GM23338 (cell line): ENCODE measurements at regions not wholly inside any gene's neighbourhood (a gene's known extent, or its start where the extent isn't known, plus 50 kb on each side); places are given as distances from the start of the nearest gene placed in this dataset.

Experiments
- ATAC-seq: fragments of 200-7000 bp; cut with Tn5 transposase; 3 replicates; pipeline ENCODE4 v1.9.1; 2020
- DNase-seq: peaks from one replicate; pipeline ENCODE4 v3.0.0-alpha.2; 2015; ENCODE audit warnings: low spot score
- H2AFZ ChIP-seq: fragments of 200-600 bp; sonication (generic); 2 replicates; pipeline ENCODE4 v1.8.0; 2016; ENCODE audit warnings: antibody characterized with exemption, mild to moderate bottlenecking, moderate library complexity
- H3F3A ChIP-seq: fragments of 200-600 bp; sonication (generic); replicated peaks from 2 replicates; pipeline ENCODE4 v1.8.0; 2017; ENCODE audit warnings: antibody characterized with exemption, mixed run types, low read depth
- H3K27ac ChIP-seq: fragments of 200-600 bp; sonication (generic); 2 replicates; pipeline ENCODE4 v1.6.1; 2016; ENCODE audit warnings: low read depth
- H3K27me3 ChIP-seq: fragments of 200-600 bp; sonication (generic); 2 replicates; pipeline ENCODE4 v1.8.0; 2016; ENCODE audit warnings: mild to moderate bottlenecking, mixed run types, moderate library complexity; ENCODE audit not compliant: insufficient read depth
- H3K36me3 ChIP-seq: fragments of 200-600 bp; sonication (generic); 2 replicates; pipeline ENCODE4 v1.8.0; 2016; ENCODE audit warnings: mild to moderate bottlenecking; ENCODE audit not compliant: insufficient read depth
- H3K4me1 ChIP-seq: fragments of 200-600 bp; sonication (generic); 2 replicates; pipeline ENCODE4 v1.8.0; 2016; ENCODE audit warnings: mild to moderate bottlenecking, moderate library complexity; ENCODE audit not compliant: insufficient read depth
- H3K4me2 ChIP-seq: fragments of 200-600 bp; sonication (generic); 2 replicates; pipeline ENCODE4 v1.7.1; 2017; ENCODE audit warnings: mixed run types
- H3K4me3 ChIP-seq: fragments of 200-600 bp; sonication (generic); 2 replicates; pipeline ENCODE4 v1.6.1; 2016; ENCODE audit warnings: mixed run types
- H3K79me2 ChIP-seq: fragments of 200-600 bp; sonication (generic); replicated peaks from 2 replicates; pipeline ENCODE4 v1.8.0; 2017; ENCODE audit warnings: mild to moderate bottlenecking; ENCODE audit not compliant: insufficient read depth
- H3K9me2 ChIP-seq: fragments of 200-600 bp; sonication (generic); 2 replicates; pipeline ENCODE4 v1.8.0; 2017; ENCODE audit not compliant: insufficient read depth
- H4K20me1 ChIP-seq: fragments of 200-600 bp; sonication (generic); replicated peaks from 2 replicates; pipeline ENCODE4 v1.8.0; 2017; ENCODE audit warnings: mild to moderate bottlenecking; ENCODE audit not compliant: insufficient read depth
- H3K27ac Mint-ChIP-seq: 2 replicates; pipeline ENCODE4 v1.8.0; 2020; ENCODE audit warnings: inconsistent platforms, mild to moderate bottlenecking, moderate library complexity, mixed read lengths
- H3K27me3 Mint-ChIP-seq: 3 replicates; pipeline ENCODE4 v1.8.0; 2022; ENCODE audit warnings: low read depth, mild to moderate bottlenecking, moderate library complexity, mixed read lengths, inconsistent platforms; ENCODE audit not compliant: insufficient read depth, poor library complexity
- H3K36me3 Mint-ChIP-seq: 3 replicates; pipeline ENCODE4 v1.8.0; 2021; ENCODE audit warnings: low read depth, mild to moderate bottlenecking, inconsistent platforms, moderate library complexity, mixed read lengths
- H3K4me1 Mint-ChIP-seq: 3 replicates; pipeline ENCODE4 v1.8.0; 2020; ENCODE audit warnings: mild to moderate bottlenecking, inconsistent platforms, mixed read lengths
- H3K4me3 Mint-ChIP-seq: 3 replicates; pipeline ENCODE4 v1.8.0; 2021; ENCODE audit warnings: moderate library complexity, mild to moderate bottlenecking, inconsistent platforms, mixed read lengths
- H3K9me3 Mint-ChIP-seq: 3 replicates; pipeline ENCODE4 v1.8.0; 2020; ENCODE audit warnings: moderate library complexity, mild to moderate bottlenecking, inconsistent platforms, mixed read lengths
- CREB1 ChIP-seq: fragments of 250-450 bp; sonication (Bioruptor Pico); IDR thresholded peaks from 2 replicates; pipeline ENCODE4 v1.5.0; 2020; ENCODE audit warnings: low read depth, mild to moderate bottlenecking, moderate library complexity
- EZH2 ChIP-seq: fragments of 200-600 bp; sonication (generic); IDR thresholded peaks from one replicate; pipeline ENCODE4 v1.8.0; 2017; ENCODE audit warnings: antibody characterized with exemption, mild to moderate bottlenecking, low read depth; ENCODE audit not compliant: unreplicated experiment
- EZH2phosphoT487 ChIP-seq: fragments of 200-600 bp; sonication (generic); IDR thresholded peaks from one replicate; pipeline ENCODE4 v1.8.1; 2018; ENCODE audit warnings: antibody characterized with exemption; ENCODE audit not compliant: unreplicated experiment
- JUNB ChIP-seq: IDR thresholded peaks from one replicate; pipeline ENCODE4 v1.6.1; 2016; ENCODE audit warnings: antibody characterized with exemption; ENCODE audit not compliant: unreplicated experiment
- NANOG ChIP-seq: IDR thresholded peaks from 2 replicates; pipeline ENCODE4 v1.6.1; 2016; ENCODE audit warnings: antibody characterized with exemption, borderline replicate concordance
- POLR2AphosphoS5 ChIP-seq: IDR thresholded peaks from 2 replicates; pipeline ENCODE4 v1.6.1; 2016; ENCODE audit warnings: antibody characterized with exemption, low read depth
- STAT1 ChIP-seq: IDR thresholded peaks from one replicate; pipeline ENCODE4 v1.6.1; 2016; ENCODE audit warnings: antibody characterized with exemption; ENCODE audit not compliant: unreplicated experiment
- ZNF114 ChIP-seq: fragments of 250-450 bp; sonication (Bioruptor Pico); IDR thresholded peaks from 2 replicates; pipeline ENCODE4 v1.5.0; 2020; ENCODE audit warnings: mild to moderate bottlenecking, moderate library complexity
- ZNF331 ChIP-seq: fragments of 250-450 bp; sonication (Bioruptor Pico); IDR thresholded peaks from 2 replicates; pipeline ENCODE4 v1.5.0; 2020; ENCODE audit warnings: low read depth, mild to moderate bottlenecking, moderate library complexity
- TF ChIP-seq, protein P1 (sequence below): IDR thresholded peaks from one replicate; pipeline ENCODE4 v1.6.1; 2018; ENCODE audit warnings: antibody characterized with exemption; ENCODE audit not compliant: unreplicated experiment
- TF ChIP-seq, protein P2 (sequence below): fragments of 250-450 bp; sonication (Bioruptor Pico); IDR thresholded peaks from 2 replicates; pipeline ENCODE4 v1.5.0; 2020; ENCODE audit warnings: mild to moderate bottlenecking, moderate library complexity
- TF ChIP-seq, protein P3 (sequence below), 2 experiments: fragments of 200-600 bp in 1 of 2; sonication (generic) in 1 of 2; conservative IDR thresholded peaks; 2 replicates each; pipeline versions ENCODE4 v1.5.1 to v1.6.1; 2016 to 2017; ENCODE audit warnings: antibody characterized with exemption in 2 of 2, low read depth in 2 of 2, mild to moderate bottlenecking in 2 of 2, moderate library complexity in 1 of 2
- TF ChIP-seq, protein P4 (sequence below): IDR thresholded peaks from 2 replicates; pipeline ENCODE4 v1.6.1; 2016; ENCODE audit warnings: antibody characterized with exemption

DNA sequence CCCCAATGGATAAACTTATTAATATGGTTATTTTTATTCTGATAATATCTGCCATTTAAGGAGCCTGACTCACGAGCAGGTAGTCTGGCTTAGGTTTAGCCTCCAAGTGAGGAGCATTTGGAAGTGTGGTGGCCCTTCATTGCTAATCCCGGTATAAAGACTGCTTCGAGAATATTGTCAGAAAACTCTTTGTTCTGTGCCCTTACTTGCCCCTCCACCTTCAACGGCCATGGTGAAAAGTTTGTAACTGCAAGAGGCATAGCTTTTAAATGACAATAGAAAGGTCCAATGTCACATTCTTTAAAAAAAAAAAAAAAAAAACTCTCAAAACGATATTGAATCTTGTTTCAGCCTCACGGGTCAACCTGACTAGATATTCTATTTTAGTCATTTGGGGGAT, 157.4 kb upstream of the PROX1 start:
- Histone ChIP-seq H3K36me3 (no peaks in the 10 kb centered on the region; the same call in 1 of the 2 replicates), H3K4me2 (no peak overlapping the region), H3K4me1 (peaks cover 7% of the 10 kb centered on the region), H3F3A (no peaks in the 10 kb centered on the region), H4K20me1 (no peaks in the 10 kb centered on the region), H3K27me3 (no peaks in the 10 kb centered on the region), H3K4me3 (no peak overlapping the region), H3K79me2 (no peaks in the 10 kb centered on the region), H3K9me2 (peaks cover 12% of the 10 kb centered on the region; the same call in 1 of the 2 replicates), H2AFZ (no peak overlapping the region), H3K27ac (no peak overlapping the region)
- Mint-ChIP-seq H3K27me3 (peaks cover 1% of the 10 kb centered on the region), H3K4me1 (peaks cover 20% of the 10 kb centered on the region), H3K36me3 (peaks cover 6% of the 10 kb centered on the region; the same call in 2 of the 3 replicates), H3K4me3 (no peak overlapping the region), H3K27ac (no peak overlapping the region), H3K9me3 (peaks cover 13% of the 10 kb centered on the region; the same call in 2 of the 3 replicates)
- ATAC-seq (no peak; the same call in 1 of the 3 replicates), DNase-seq (peak; percentile 28)
- no peak for TF ChIP-seq ZNF114 (CRISPR knock-in tag)
- TF ChIP-seq CREB1 (CRISPR knock-in tag) = no peak
- TF ChIP-seq, protein P1, sequence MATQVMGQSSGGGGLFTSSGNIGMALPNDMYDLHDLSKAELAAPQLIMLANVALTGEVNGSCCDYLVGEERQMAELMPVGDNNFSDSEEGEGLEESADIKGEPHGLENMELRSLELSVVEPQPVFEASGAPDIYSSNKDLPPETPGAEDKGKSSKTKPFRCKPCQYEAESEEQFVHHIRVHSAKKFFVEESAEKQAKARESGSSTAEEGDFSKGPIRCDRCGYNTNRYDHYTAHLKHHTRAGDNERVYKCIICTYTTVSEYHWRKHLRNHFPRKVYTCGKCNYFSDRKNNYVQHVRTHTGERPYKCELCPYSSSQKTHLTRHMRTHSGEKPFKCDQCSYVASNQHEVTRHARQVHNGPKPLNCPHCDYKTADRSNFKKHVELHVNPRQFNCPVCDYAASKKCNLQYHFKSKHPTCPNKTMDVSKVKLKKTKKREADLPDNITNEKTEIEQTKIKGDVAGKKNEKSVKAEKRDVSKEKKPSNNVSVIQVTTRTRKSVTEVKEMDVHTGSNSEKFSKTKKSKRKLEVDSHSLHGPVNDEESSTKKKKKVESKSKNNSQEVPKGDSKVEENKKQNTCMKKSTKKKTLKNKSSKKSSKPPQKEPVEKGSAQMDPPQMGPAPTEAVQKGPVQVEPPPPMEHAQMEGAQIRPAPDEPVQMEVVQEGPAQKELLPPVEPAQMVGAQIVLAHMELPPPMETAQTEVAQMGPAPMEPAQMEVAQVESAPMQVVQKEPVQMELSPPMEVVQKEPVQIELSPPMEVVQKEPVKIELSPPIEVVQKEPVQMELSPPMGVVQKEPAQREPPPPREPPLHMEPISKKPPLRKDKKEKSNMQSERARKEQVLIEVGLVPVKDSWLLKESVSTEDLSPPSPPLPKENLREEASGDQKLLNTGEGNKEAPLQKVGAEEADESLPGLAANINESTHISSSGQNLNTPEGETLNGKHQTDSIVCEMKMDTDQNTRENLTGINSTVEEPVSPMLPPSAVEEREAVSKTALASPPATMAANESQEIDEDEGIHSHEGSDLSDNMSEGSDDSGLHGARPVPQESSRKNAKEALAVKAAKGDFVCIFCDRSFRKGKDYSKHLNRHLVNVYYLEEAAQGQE = no peak
- TF ChIP-seq POLR2AphosphoS5 = no peak
- no peak for TF ChIP-seq NANOG
- no peak for TF ChIP-seq STAT1
- TF ChIP-seq EZH2phosphoT487 = no peak
- TF ChIP-seq, protein P2, sequence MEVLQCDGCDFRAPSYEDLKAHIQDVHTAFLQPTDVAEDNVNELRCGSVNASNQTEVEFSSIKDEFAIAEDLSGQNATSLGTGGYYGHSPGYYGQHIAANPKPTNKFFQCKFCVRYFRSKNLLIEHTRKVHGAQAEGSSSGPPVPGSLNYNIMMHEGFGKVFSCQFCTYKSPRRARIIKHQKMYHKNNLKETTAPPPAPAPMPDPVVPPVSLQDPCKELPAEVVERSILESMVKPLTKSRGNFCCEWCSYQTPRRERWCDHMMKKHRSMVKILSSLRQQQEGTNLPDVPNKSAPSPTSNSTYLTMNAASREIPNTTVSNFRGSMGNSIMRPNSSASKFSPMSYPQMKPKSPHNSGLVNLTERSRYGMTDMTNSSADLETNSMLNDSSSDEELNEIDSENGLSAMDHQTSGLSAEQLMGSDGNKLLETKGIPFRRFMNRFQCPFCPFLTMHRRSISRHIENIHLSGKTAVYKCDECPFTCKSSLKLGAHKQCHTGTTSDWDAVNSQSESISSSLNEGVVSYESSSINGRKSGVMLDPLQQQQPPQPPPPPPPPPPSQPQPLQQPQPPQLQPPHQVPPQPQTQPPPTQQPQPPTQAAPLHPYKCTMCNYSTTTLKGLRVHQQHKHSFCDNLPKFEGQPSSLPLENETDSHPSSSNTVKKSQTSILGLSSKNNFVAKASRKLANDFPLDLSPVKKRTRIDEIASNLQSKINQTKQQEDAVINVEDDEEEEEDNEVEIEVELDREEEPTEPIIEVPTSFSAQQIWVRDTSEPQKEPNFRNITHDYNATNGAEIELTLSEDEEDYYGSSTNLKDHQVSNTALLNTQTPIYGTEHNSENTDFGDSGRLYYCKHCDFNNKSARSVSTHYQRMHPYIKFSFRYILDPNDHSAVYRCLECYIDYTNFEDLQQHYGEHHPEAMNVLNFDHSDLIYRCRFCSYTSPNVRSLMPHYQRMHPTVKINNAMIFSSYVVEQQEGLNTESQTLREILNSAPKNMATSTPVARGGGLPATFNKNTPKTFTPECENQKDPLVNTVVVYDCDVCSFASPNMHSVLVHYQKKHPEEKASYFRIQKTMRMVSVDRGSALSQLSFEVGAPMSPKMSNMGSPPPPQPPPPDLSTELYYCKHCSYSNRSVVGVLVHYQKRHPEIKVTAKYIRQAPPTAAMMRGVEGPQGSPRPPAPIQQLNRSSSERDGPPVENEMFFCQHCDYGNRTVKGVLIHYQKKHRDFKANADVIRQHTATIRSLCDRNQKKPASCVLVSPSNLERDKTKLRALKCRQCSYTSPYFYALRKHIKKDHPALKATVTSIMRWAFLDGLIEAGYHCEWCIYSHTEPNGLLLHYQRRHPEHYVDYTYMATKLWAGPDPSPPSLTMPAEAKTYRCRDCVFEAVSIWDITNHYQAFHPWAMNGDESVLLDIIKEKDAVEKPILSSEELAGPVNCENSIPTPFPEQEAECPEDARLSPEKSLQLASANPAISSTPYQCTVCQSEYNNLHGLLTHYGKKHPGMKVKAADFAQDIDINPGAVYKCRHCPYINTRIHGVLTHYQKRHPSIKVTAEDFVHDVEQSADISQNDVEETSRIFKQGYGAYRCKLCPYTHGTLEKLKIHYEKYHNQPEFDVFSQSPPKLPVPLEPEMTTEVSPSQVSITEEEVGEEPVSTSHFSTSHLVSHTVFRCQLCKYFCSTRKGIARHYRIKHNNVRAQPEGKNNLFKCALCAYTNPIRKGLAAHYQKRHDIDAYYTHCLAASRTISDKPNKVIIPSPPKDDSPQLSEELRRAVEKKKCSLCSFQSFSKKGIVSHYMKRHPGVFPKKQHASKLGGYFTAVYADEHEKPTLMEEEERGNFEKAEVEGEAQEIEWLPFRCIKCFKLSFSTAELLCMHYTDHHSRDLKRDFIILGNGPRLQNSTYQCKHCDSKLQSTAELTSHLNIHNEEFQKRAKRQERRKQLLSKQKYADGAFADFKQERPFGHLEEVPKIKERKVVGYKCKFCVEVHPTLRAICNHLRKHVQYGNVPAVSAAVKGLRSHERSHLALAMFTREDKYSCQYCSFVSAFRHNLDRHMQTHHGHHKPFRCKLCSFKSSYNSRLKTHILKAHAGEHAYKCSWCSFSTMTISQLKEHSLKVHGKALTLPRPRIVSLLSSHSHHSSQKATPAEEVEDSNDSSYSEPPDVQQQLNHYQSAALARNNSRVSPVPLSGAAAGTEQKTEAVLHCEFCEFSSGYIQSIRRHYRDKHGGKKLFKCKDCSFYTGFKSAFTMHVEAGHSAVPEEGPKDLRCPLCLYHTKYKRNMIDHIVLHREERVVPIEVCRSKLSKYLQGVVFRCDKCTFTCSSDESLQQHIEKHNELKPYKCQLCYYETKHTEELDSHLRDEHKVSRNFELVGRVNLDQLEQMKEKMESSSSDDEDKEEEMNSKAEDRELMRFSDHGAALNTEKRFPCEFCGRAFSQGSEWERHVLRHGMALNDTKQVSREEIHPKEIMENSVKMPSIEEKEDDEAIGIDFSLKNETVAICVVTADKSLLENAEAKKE (CRISPR knock-in tag) = no peak
- no peak for TF ChIP-seq EZH2
- no peak for TF ChIP-seq JUNB
- TF ChIP-seq ZNF331 (CRISPR knock-in tag) = no peak
- TF ChIP-seq, protein P3, sequence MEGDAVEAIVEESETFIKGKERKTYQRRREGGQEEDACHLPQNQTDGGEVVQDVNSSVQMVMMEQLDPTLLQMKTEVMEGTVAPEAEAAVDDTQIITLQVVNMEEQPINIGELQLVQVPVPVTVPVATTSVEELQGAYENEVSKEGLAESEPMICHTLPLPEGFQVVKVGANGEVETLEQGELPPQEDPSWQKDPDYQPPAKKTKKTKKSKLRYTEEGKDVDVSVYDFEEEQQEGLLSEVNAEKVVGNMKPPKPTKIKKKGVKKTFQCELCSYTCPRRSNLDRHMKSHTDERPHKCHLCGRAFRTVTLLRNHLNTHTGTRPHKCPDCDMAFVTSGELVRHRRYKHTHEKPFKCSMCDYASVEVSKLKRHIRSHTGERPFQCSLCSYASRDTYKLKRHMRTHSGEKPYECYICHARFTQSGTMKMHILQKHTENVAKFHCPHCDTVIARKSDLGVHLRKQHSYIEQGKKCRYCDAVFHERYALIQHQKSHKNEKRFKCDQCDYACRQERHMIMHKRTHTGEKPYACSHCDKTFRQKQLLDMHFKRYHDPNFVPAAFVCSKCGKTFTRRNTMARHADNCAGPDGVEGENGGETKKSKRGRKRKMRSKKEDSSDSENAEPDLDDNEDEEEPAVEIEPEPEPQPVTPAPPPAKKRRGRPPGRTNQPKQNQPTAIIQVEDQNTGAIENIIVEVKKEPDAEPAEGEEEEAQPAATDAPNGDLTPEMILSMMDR (conservative IDR thresholded peaks at IDR 0.05; ENCODE audit: low read depth in 2 of 2) = no peak
- TF ChIP-seq, protein P4, sequence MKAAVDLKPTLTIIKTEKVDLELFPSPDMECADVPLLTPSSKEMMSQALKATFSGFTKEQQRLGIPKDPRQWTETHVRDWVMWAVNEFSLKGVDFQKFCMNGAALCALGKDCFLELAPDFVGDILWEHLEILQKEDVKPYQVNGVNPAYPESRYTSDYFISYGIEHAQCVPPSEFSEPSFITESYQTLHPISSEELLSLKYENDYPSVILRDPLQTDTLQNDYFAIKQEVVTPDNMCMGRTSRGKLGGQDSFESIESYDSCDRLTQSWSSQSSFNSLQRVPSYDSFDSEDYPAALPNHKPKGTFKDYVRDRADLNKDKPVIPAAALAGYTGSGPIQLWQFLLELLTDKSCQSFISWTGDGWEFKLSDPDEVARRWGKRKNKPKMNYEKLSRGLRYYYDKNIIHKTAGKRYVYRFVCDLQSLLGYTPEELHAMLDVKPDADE = no peak
